ENCODE measurements at regions not wholly inside any gene's neighbourhood (a gene's known extent, or its start where the extent isn't known, plus 50 kb on each side); places are given as distances from the start of the nearest gene placed in this dataset.

DNA sequence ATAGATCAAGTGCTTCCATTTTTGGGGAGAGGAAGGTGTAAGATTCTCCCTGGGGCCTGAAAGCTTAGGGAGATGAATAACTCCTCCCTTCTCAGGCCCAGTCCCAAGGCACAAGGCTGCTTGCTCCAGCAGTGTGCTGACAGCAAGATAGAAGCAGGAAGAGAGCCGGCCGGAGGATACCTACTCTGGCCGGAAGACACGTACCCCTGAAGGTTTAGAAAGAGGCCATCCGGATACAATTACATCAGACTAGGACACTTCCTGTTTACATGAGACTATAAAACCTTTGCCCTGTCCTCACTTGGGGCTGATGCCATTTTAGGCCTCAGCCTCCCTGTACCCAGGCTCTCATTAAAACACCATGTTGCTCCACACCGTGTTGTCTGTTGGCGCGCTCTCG, 329.9 kb downstream of the SV2B start:
- H3K4me3 ChIP-seq (replicated peaks in 1 of 3; ENCODE audit: insufficient read depth in 1 of 3, low read depth in 2 of 3, low read length in 3 of 3), result no peak overlapping the region
- H4K20me1 ChIP-seq (ENCODE audit: insufficient read depth, low read length), result no peaks in the 10 kb centered on the region
- in situ Hi-C loops (cut with HindIII; ENCODE audit: extremely low pct_ligation_motif_present, low pct_unique_long_range_greater_than_20kb), result no loop called here
- no peaks in the 10 kb centered on the region for H3K9me3 ChIP-seq (ENCODE audit: low read length)
- no TSS peak for BruUV-seq (replicated peaks)
- no peaks in the 10 kb centered on the region for H3K36me3 ChIP-seq (replicated peaks in 1 of 2; ENCODE audit: control insufficient read depth in 1 of 2, insufficient read depth in 2 of 2, low read length in 2 of 2)
- no peak overlapping the region for H3K9ac ChIP-seq (ENCODE audit: insufficient read depth, low read depth, low read length)
- no peak overlapping the region for H2AFZ ChIP-seq (ENCODE audit: low read length)
- ATAC-seq (no peak), DNase-seq (ENCODE audit: low spot score) (no peak), FAIRE-seq (no peak)
- intact Hi-C loops (cut with micrococcal nuclease; ENCODE audit: unreplicated experiment), result no loop called here
- TF ChIP-seq, protein P1, sequence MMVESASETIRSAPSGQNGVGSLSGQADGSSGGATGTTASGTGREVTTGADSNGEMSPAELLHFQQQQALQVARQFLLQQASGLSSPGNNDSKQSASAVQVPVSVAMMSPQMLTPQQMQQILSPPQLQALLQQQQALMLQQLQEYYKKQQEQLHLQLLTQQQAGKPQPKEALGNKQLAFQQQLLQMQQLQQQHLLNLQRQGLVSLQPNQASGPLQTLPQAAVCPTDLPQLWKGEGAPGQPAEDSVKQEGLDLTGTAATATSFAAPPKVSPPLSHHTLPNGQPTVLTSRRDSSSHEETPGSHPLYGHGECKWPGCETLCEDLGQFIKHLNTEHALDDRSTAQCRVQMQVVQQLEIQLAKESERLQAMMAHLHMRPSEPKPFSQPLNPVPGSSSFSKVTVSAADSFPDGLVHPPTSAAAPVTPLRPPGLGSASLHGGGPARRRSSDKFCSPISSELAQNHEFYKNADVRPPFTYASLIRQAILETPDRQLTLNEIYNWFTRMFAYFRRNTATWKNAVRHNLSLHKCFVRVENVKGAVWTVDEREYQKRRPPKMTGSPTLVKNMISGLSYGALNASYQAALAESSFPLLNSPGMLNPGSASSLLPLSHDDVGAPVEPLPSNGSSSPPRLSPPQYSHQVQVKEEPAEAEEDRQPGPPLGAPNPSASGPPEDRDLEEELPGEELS (CRISPR knock-in tag; IDR thresholded peaks at IDR 0.05), result no peak
- no peak for TF ChIP-seq ZNF431 (CRISPR knock-in tag; IDR thresholded peaks at IDR 0.05; ENCODE audit: borderline replicate concordance, low read depth)
- no peak for TF ChIP-seq ZSCAN31 (CRISPR knock-in tag; IDR thresholded peaks at IDR 0.05; ENCODE audit: low read depth)
- TF ChIP-seq ZNF205 (CRISPR knock-in tag; IDR thresholded peaks at IDR 0.05), result no peak
- TF ChIP-seq KAT8 (CRISPR knock-in tag; IDR thresholded peaks at IDR 0.05), result no peak
- TF ChIP-seq SIX1 (CRISPR knock-in tag; IDR thresholded peaks at IDR 0.05; ENCODE audit: borderline replicate concordance), result no peak
- no peak for TF ChIP-seq HNRNPLL (IDR thresholded peaks at IDR 0.05; ENCODE audit: low read depth, low read length, poor library complexity, severe bottlenecking)
- TF ChIP-seq, protein P2, sequence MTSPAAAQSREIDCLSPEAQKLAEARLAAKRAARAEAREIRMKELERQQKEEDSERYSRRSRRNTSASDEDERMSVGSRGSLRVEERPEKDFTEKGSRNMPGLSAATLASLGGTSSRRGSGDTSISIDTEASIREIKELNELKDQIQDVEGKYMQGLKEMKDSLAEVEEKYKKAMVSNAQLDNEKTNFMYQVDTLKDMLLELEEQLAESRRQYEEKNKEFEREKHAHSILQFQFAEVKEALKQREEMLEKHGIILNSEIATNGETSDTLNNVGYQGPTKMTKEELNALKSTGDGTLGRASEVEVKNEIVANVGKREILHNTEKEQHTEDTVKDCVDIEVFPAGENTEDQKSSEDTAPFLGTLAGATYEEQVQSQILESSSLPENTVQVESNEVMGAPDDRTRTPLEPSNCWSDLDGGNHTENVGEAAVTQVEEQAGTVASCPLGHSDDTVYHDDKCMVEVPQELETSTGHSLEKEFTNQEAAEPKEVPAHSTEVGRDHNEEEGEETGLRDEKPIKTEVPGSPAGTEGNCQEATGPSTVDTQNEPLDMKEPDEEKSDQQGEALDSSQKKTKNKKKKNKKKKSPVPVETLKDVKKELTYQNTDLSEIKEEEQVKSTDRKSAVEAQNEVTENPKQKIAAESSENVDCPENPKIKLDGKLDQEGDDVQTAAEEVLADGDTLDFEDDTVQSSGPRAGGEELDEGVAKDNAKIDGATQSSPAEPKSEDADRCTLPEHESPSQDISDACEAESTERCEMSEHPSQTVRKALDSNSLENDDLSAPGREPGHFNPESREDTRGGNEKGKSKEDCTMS (CRISPR knock-in tag; conservative IDR thresholded peaks at IDR 0.05), result no peak
- no peak for TF ChIP-seq ISX (CRISPR knock-in tag; conservative IDR thresholded peaks at IDR 0.05)
- TF ChIP-seq, protein P3, sequence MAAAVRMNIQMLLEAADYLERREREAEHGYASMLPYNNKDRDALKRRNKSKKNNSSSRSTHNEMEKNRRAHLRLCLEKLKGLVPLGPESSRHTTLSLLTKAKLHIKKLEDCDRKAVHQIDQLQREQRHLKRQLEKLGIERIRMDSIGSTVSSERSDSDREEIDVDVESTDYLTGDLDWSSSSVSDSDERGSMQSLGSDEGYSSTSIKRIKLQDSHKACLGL (CRISPR knock-in tag; IDR thresholded peaks at IDR 0.05), result no peak
- TF ChIP-seq ZBTB38 (CRISPR knock-in tag; IDR thresholded peaks at IDR 0.05), result no peak
- TF ChIP-seq, protein P4, sequence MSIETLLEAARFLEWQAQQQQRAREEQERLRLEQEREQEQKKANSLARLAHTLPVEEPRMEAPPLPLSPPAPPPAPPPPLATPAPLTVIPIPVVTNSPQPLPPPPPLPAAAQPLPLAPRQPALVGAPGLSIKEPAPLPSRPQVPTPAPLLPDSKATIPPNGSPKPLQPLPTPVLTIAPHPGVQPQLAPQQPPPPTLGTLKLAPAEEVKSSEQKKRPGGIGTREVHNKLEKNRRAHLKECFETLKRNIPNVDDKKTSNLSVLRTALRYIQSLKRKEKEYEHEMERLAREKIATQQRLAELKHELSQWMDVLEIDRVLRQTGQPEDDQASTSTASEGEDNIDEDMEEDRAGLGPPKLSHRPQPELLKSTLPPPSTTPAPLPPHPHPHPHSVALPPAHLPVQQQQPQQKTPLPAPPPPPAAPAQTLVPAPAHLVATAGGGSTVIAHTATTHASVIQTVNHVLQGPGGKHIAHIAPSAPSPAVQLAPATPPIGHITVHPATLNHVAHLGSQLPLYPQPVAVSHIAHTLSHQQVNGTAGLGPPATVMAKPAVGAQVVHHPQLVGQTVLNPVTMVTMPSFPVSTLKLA (IDR thresholded peaks at IDR 0.05), result no peak
- no peak for TF ChIP-seq HOXA7 (CRISPR knock-in tag; IDR thresholded peaks at IDR 0.05)
- no peak for TF ChIP-seq MXI1 (IDR thresholded peaks at IDR 0.05; ENCODE audit: borderline replicate concordance, low read depth, low read length)
- TF ChIP-seq ZNF30 (CRISPR knock-in tag; IDR thresholded peaks at IDR 0.05), result no peak
- TF ChIP-seq SP1 (IDR thresholded peaks at IDR 0.05), result no peak
- no peak for TF ChIP-seq SP1 (CRISPR knock-in tag; IDR thresholded peaks at IDR 0.05)
- TF ChIP-seq HHEX (CRISPR knock-in tag; IDR thresholded peaks at IDR 0.05), result no peak
- TF ChIP-seq JUND (CRISPR knock-in tag; IDR thresholded peaks at IDR 0.05), result no peak
- TF ChIP-seq, protein P5, sequence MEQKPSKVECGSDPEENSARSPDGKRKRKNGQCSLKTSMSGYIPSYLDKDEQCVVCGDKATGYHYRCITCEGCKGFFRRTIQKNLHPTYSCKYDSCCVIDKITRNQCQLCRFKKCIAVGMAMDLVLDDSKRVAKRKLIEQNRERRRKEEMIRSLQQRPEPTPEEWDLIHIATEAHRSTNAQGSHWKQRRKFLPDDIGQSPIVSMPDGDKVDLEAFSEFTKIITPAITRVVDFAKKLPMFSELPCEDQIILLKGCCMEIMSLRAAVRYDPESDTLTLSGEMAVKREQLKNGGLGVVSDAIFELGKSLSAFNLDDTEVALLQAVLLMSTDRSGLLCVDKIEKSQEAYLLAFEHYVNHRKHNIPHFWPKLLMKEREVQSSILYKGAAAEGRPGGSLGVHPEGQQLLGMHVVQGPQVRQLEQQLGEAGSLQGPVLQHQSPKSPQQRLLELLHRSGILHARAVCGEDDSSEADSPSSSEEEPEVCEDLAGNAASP (CRISPR knock-in tag; IDR thresholded peaks at IDR 0.05; ENCODE audit: borderline replicate concordance), result no peak
- ChIA-PET CTCF (ENCODE audit: low intra/inter-chr PET ratio, low total read pairs) (no interaction called here), POLR2A (no interaction called here)
- no peaks in the 10 kb centered on the region for H3K79me2 ChIP-seq (ENCODE audit: insufficient read depth, low read length)
- no peaks in the 10 kb centered on the region for H3K4me1 ChIP-seq (ENCODE audit: insufficient read depth, low read length)
- WGBS (ENCODE audit: low lambda C conversion rate), result 90% methylated on average over 9 of the region's 9 CpGs
- H3K4me2 ChIP-seq (ENCODE audit: low read depth, low read length), result no peak overlapping the region
- H3K27ac ChIP-seq (ENCODE audit: extremely low read length, insufficient read depth, low read length), result no peak overlapping the region
- H3K27me3 ChIP-seq (ENCODE audit: control insufficient read depth in 1 of 2, insufficient read depth in 2 of 2, low read length in 2 of 2), result no peaks in the 10 kb centered on the region

All from HepG2 (cell line).